GM21367 (cell line): ENCODE measurements at regions not wholly inside any gene's neighbourhood (a gene's known extent, or its start where the extent isn't known, plus 50 kb on each side); places are given as distances from the start of the nearest gene placed in this dataset.

Experiments
- ATAC-seq: cut with Tn5 transposase; IDR thresholded peaks from one replicate; pipeline ENCODE4 v1.9.1; 2021; ENCODE audit not compliant: unreplicated experiment

- no peak for ATAC-seq
These were observed 135.5 kb upstream of the COL8A1 start for GRCh38 chr3:99502871-99503270.

GRCh38 chr3:99500485-99500884, 137.9 kb upstream of the COL8A1 start:
- no peak for ATAC-seq

DNA sequence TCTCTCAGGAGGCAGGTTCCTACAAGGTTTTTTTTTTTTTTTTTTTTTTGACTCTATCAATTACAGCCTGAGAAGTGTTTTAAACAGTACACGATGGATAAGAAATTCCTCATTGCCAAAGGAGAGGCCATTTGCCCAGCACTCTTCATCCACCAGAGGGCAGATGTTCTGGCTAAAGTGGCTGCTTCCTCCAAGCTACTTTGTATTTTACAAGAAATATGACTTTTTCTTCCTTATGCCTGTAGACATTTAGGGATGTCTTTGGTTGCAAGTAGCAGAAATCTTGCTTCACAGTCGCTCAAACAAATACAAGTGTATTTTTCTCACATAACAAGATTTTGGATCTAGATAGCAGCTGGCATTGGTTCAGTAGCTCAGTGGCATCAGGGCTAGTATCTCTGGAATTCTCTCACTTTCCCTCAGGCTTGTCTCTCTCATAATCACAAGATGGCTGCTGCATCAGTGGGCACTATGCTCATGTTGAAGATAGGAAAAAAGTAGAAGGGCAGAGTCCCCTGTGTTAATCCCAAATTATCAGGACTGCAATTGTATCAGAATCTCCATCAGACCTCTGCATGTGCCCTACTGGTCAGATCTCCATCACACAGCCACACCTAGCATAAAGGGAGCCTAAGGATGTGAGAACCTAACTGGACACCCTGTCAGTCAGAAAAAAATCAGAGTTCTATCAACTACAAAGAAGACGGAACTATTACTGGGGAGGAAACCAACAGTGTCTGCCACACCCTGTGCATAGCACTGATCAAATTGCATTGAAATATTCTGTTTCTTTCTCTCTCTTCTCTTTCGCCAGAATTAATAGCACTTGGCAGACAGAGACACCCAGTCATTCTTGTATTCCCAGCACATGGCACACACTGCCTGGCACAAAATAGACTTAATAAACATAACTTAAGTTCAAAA, 138.9 kb upstream of the COL8A1 start:
- ATAC-seq, result peak; percentile 58

GRCh38 chr3:99498550-99499234, 139.7 kb upstream of the COL8A1 start:
- no peak for ATAC-seq

DNA sequence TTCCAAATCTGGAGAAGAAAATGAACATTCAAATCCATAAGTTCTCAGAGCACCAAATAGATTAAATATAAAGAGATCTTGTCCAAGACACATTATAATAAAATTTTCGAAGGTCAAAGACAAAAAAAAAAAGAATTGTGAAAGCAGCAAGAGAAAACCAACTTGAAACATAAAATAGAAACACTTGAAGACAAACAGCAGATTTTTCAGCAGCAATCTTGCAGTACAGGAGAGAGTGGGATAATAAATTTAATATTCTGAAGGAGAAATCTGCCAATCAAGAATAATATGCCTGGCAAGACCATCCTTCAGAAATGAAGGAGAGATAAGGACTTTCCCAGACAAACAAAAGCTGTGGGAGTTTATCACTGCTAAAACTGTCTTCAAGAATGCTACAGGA, 150.5 kb upstream of the COL8A1 start:
- ATAC-seq, result no peak

- no peak for ATAC-seq
These were observed 153.1 kb upstream of the COL8A1 start for GRCh38 chr3:99485286-99485685.

GRCh38 chr3:99484871-99485270, 153.5 kb upstream of the COL8A1 start:
- ATAC-seq, result no peak

DNA sequence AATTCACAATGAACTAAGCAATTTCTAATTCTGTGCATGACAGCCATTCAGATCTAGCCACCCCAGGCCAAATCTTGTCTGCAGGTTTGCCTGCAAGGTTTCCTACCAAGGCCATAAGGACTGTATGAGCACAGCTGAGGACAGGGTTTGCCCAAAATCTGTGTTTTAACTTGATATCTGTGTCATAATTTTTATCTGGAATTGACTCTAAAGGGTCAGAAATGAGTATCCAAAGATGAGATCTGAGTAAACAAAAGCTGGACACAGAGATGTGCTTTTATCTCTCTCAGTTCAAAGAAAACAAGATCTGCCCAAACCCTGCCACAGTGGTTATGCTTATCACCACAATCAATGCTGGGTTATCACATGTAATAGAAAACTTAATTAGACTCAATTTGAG, 154.6 kb upstream of the COL8A1 start:
- no peak for ATAC-seq

DNA sequence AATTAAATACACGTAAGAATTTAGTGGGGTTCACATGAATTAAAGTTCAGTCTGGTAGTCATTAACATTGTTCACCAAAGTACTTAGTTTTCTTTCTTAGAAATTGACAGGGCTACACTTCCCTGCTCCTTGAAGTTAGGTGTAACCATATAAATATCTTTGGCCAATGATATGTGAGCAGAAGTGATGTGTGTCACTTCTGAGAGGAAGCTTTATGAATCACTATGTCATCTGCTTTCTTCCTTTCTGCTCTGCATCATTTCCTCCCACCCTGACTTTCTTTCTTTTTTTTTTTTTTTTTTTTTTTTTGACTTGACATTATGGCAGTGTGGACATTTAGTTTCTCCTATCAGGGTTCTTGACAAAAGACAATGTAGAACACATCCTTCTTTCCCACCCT, 156.2 kb upstream of the COL8A1 start:
- ATAC-seq, result no peak

DNA sequence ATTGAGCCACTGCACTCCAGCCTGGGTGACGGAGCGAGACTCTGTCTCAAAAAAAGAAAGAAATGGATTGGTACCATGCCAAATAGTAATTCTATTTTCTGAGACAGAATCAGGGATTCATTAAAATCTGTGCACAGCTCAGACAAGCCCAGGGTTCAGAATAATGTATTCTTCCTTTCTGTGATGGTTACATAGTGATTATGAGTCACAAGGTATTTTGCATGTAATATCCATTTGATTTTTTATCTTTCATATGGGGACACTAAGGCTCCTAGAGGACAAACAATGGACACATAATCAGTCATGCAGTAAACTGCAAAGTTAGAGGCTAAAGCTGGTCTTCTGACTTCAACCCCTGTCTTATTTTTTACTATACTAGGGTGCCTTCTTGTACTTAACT, 156.8 kb upstream of the COL8A1 start:
- no peak for ATAC-seq

DNA sequence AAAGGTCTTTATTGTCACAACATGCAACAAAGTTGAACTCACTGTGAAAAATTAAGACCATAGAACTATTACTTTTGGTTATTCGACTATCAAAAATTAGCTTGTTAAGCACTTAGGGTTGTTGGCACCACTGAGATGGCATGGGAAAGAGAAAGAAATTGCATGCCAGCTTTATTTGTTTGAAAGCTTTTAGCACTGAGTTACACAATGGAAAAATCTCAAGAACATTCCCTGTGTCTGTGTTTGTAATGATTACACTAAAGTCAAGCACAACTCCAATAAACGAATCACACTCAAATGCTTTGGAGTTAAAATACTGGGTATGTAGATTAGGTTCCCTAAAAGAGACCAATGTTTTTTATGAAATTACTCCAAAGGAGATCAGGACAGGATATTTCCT, 158.6 kb upstream of the COL8A1 start:
- no peak for ATAC-seq

GRCh38 chr3:99477650-99478049, 160.7 kb upstream of the COL8A1 start:
- no peak for ATAC-seq

DNA sequence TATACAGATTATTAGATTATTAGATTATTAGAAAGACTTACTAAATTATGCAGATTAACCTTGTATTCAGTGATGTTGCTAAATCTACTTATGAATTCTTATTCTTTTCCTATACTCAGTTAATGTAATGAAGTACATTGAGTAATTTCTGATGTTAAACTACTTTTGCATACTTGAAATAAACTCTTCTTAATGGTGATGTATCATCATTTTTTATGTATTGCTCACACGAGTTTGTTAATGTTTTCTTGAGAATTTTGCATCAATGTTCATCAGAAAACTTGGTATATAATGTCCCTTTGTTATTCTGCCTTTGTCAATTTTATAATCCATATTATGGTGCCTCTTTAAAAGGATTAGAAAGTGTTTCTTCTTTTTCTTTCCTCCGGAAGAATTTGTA, 163.2 kb upstream of the COL8A1 start:
- no peak for ATAC-seq

GRCh38 chr3:99474776-99475175, 163.6 kb upstream of the COL8A1 start:
- no peak for ATAC-seq

- ATAC-seq, result no peak
These were observed 165.1 kb upstream of the COL8A1 start for GRCh38 chr3:99473321-99473751.

DNA sequence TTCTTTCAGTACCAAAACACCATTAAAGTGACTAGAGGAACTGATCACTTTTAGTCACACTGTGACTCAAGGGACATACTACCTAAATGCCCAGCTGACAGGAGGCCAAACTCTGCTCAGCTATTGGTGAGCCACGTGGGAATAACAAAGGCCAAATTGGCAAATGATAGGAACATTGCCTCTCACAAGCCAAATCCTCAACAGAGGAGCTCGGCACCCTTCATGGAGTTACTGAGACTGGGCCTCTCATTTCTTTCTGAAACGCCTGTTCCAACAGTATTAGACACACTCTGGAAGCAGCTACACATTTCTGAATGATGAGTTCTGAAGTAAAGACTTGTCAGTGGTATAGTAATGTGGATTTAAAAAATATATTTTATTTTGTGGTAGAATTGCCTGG, 166.0 kb upstream of the COL8A1 start:
- no peak for ATAC-seq

- no peak for ATAC-seq
These were observed 166.8 kb upstream of the COL8A1 start for GRCh38 chr3:99471353-99472323.

DNA sequence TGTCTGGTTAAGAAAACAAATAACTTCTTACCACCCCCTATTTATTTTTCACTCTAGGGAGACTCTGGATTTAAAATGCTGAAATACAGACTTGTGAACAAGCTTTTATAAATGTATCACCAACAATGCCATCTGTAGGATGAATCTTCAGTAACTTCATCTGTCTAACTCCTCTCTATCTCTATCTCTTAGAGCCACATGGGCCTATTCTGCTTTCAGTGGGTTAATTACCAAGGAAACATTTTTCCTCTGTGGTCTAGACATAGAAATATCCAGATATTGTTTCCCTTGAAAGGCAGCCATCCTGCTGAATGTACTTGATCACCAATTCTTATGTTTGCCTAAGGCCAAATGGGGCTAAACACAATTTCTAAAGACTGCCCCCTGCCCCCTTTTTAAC, 167.6 kb upstream of the COL8A1 start:
- no peak for ATAC-seq

DNA sequence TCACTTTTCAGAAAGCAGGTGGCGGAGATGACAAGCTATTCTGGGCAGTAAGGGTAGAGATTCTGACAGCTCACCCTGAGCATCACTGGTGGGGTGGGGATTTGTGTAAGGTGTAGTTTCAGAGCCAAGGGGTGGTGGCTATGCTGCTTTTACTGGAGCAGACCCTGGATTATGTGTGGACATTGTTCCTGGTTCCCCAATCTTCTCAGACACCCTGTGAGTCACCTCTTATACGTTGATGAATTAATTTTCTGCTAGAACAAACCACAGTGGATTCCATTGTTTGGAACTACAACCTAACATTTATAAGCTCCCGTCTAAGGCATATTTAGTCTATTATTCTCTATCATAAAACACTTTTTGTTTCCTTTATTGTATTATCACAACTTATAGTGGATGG, 169.5 kb upstream of the COL8A1 start:
- no peak for ATAC-seq

DNA sequence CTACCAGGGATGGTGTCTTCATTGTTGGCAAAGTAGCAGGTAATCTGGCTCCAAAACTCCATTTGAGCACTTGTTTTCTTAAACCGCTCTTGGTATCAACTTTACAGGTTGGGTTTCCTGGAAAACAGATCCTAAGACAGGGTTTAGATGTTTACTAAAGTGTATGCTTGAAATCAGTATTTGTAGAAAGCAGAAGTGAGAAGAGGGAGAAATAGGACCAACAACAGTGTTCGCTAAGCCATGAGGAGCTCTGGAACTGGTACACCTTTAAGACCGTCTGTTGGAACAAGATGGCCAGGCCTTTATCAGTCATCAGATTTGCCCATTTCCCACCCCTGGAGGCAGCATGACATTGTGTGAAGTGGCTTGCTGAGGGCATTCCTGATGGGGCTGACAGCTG, 171.0 kb upstream of the COL8A1 start:
- ATAC-seq, result no peak

- no peak for ATAC-seq
These were observed 172.1 kb upstream of the COL8A1 start for GRCh38 chr3:99466331-99466730.
